K562 (cell line): ENCODE measurements at regions not wholly inside any gene's neighbourhood (a gene's known extent, or its start where the extent isn't known, plus 50 kb on each side); places are given as distances from the start of the nearest gene placed in this dataset.

Source experiments
- ASH1L ChIP-seq: fragments of 450-650 bp; IDR thresholded peaks from 2 replicates; pipeline ENCODE4 v1.6.1; 2018; ENCODE audit warnings: borderline replicate concordance, mild to moderate bottlenecking, low read depth; ENCODE audit not compliant: partially characterized antibody
- EP400 ChIP-seq: fragments of 450-650 bp; IDR thresholded peaks from 2 replicates; pipeline ENCODE4 v1.6.1; 2017; ENCODE audit warnings: antibody characterized with exemption, mild to moderate bottlenecking, moderate library complexity
- ETV6 ChIP-seq, 3 experiments: fragments of 150-350 bp in 1 of 3; sonication (generic) in 1 of 3; formaldehyde crosslinking in 1 of 3; IDR thresholded peaks; 2 replicates each; pipeline versions ENCODE4 v1.6.1 to v1.8.0; 2014 to 2022; ENCODE audit warnings: borderline replicate concordance in 2 of 3, low read depth in 2 of 3, antibody characterized with exemption in 1 of 3, low read length in 1 of 3, mild to moderate bottlenecking in 1 of 3, missing genetic modification reagents in 1 of 3
- HDAC2 ChIP-seq: fragments of 450-650 bp; IDR thresholded peaks from 2 replicates; pipeline ENCODE4 v1.6.1; 2016; ENCODE audit warnings: mild to moderate bottlenecking
- JUNB ChIP-seq: fragments of 450-650 bp; formaldehyde crosslinking; conservative IDR thresholded peaks from 2 replicates; pipeline ENCODE4 v1.4.0; 2020; ENCODE audit warnings: mild to moderate bottlenecking
- POLR2AphosphoS5 ChIP-seq: IDR thresholded peaks from 2 replicates; pipeline ENCODE4 v1.6.1; 2011; ENCODE audit warnings: mild to moderate bottlenecking, low read depth, low read length, moderate library complexity; ENCODE audit not compliant: control insufficient read depth, insufficient read depth
- SAP30 ChIP-seq: fragments of 200-600 bp; sonication (generic); IDR thresholded peaks from 2 replicates; pipeline ENCODE4 v1.6.1; 2012; ENCODE audit warnings: borderline replicate concordance, low read depth, mild to moderate bottlenecking, moderate library complexity, low read length, control low read depth, inconsistent platforms; ENCODE audit not compliant: insufficient read depth, poor library complexity, severe bottlenecking
- YY1 ChIP-seq, 3 experiments: IDR thresholded peaks; 2 replicates each; pipeline ENCODE4 v1.6.1; 2011; ENCODE audit warnings: low read length in 2 of 3, mild to moderate bottlenecking in 2 of 3, moderate library complexity in 2 of 3, borderline replicate concordance in 1 of 3, control low read depth in 1 of 3, low read depth in 1 of 3; ENCODE audit not compliant: insufficient read depth in 3 of 3, insufficient replicate concordance in 2 of 3, control insufficient read depth in 1 of 3, insufficient read length in 1 of 3; ENCODE audit errors: extremely low read depth in 1 of 3
- ZNF143 ChIP-seq: sonication (generic); formaldehyde crosslinking; IDR thresholded peaks from 2 replicates; pipeline ENCODE4 v1.9.0; 2022; ENCODE audit warnings: mild to moderate bottlenecking, missing genetic modification reagents
- TF ChIP-seq, protein P1 (sequence below), 3 experiments: IDR thresholded peaks in 2 of 3; conservative IDR thresholded peaks in 1 of 3; 2 replicates each; pipeline ENCODE4 v1.5.1; 2011 to 2012; ENCODE audit warnings: low read length in 3 of 3, mild to moderate bottlenecking in 3 of 3, control low read depth in 2 of 3, improper control_type of control experiment in 1 of 3, inconsistent platforms in 1 of 3, low read depth in 1 of 3, mixed read lengths in 1 of 3, moderate library complexity in 1 of 3; ENCODE audit not compliant: insufficient read depth in 2 of 3

DNA sequence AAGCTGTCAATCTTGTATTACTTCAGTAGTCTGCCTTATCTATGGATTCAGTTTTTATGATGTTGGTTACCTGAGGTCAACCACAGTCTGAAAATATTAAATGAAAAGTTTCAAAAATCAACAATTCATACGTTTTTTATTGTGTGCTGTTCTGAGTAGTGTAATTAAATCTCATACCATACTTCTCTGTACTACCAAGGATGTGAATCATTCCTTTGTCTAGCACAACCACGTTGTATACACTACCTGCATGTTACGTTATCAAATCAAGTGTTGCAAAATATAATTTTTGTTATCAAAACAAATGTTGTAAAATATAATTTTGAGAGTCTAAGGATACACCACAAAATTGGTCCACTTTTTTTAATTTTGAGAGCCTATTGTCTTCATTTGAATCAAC, 590.2 kb upstream of the SETBP1 start:
- TF ChIP-seq HDAC2 (no peak), ETV6 (IDR thresholded peaks at IDR 0.05; ENCODE audit: borderline replicate concordance in 1 of 2, low read depth in 2 of 2, low read length in 1 of 2) (no peak), ETV6 (CRISPR knock-in tag; IDR thresholded peaks at IDR 0.05; ENCODE audit: borderline replicate concordance) (no peak), JUNB (CRISPR knock-in tag) (no peak), YY1 (IDR thresholded peaks at IDR 0.05; ENCODE audit: borderline replicate concordance in 1 of 3, control insufficient read depth in 1 of 3, extremely low read depth in 1 of 3, insufficient read depth in 3 of 3, insufficient read length in 1 of 3, insufficient replicate concordance in 2 of 3, low read depth in 1 of 3, low read length in 2 of 3) (no peak), POLR2AphosphoS5 (no peak), SAP30 (no peak), ZNF143 (CRISPR knock-in tag) (no peak), ASH1L (no peak), EP400 (no peak)
- TF ChIP-seq, protein P1, sequence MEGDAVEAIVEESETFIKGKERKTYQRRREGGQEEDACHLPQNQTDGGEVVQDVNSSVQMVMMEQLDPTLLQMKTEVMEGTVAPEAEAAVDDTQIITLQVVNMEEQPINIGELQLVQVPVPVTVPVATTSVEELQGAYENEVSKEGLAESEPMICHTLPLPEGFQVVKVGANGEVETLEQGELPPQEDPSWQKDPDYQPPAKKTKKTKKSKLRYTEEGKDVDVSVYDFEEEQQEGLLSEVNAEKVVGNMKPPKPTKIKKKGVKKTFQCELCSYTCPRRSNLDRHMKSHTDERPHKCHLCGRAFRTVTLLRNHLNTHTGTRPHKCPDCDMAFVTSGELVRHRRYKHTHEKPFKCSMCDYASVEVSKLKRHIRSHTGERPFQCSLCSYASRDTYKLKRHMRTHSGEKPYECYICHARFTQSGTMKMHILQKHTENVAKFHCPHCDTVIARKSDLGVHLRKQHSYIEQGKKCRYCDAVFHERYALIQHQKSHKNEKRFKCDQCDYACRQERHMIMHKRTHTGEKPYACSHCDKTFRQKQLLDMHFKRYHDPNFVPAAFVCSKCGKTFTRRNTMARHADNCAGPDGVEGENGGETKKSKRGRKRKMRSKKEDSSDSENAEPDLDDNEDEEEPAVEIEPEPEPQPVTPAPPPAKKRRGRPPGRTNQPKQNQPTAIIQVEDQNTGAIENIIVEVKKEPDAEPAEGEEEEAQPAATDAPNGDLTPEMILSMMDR (IDR thresholded peaks at IDR 0.05 in 2 of 3, conservative IDR thresholded peaks at IDR 0.05 in 1 of 3; ENCODE audit: insufficient read depth in 2 of 3, low read depth in 1 of 3, low read length in 3 of 3): no peak
